ENCODE measurements at regions not wholly inside any gene's neighbourhood (a gene's known extent, or its start where the extent isn't known, plus 50 kb on each side); places are given as distances from the start of the nearest gene placed in this dataset.

DNA sequence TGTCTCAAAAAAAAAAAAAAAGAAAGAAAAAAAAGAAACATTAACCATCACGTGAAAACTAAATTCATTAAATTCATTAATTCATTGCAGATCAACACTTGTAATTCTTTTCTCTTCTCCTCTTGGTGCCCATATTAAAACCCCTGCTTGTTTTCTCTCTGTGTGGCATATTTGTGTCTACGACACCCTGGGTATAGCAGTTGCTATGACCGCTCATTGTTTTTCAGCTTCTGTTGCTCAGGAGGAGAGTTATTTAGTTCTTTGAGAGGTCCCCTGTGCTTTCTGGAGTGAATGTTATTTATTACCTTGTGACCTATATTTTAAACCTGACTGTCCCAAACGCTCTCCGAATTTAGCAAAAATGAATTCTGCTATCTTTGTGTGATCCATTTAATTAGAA, 62.3 kb upstream of the CLMP start:
- TF ChIP-seq, protein P1, sequence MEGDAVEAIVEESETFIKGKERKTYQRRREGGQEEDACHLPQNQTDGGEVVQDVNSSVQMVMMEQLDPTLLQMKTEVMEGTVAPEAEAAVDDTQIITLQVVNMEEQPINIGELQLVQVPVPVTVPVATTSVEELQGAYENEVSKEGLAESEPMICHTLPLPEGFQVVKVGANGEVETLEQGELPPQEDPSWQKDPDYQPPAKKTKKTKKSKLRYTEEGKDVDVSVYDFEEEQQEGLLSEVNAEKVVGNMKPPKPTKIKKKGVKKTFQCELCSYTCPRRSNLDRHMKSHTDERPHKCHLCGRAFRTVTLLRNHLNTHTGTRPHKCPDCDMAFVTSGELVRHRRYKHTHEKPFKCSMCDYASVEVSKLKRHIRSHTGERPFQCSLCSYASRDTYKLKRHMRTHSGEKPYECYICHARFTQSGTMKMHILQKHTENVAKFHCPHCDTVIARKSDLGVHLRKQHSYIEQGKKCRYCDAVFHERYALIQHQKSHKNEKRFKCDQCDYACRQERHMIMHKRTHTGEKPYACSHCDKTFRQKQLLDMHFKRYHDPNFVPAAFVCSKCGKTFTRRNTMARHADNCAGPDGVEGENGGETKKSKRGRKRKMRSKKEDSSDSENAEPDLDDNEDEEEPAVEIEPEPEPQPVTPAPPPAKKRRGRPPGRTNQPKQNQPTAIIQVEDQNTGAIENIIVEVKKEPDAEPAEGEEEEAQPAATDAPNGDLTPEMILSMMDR (IDR thresholded peaks at IDR 0.05) = no peak
- no peak for TF ChIP-seq POLR2A (IDR thresholded peaks at IDR 0.05)
